A673 (cell line): ENCODE measurements at regions not wholly inside any gene's neighbourhood (a gene's known extent, or its start where the extent isn't known, plus 50 kb on each side); places are given as distances from the start of the nearest gene placed in this dataset.

Experiments
- BruUV-seq: library from RNA; stranded (reverse); fragments of 400-500 nt; replicated peaks from 2 replicates; lab custom pipeline; 2021; lab: Mats Ljungman, UMichigan
- CTCF ChIA-PET: fragments of 300-600 bp; sonication (Branson Sonifier 250); formaldehyde crosslinking; loops from one replicate; lab custom pipeline; 2022; ENCODE audit warnings: antibody characterized with exemption; lab: Charles Lee
- POLR2A ChIA-PET: fragments of 300-600 bp; sonication (Branson Sonifier 250); formaldehyde crosslinking; loops from one replicate; lab custom pipeline; 2022; ENCODE audit warnings: antibody characterized with exemption; ENCODE audit not compliant: low non-redundant PET; lab: Charles Lee
- DNase-seq: peaks from one replicate; pipeline ENCODE4 v3.0.0-alpha.2; 2015; ENCODE audit warnings: low spot score
- H3K27ac ChIP-seq: fragments of 200-600 bp; sonication (generic); 2 replicates; pipeline ENCODE4 v1.5.1; 2016; ENCODE audit warnings: mixed run types, low read depth, mild to moderate bottlenecking, mixed read lengths, antibody characterized with exemption, low read length; ENCODE audit not compliant: poor library complexity, severe bottlenecking
- H3K27me3 ChIP-seq: fragments of 200-600 bp; sonication (generic); replicated peaks from 2 replicates; pipeline ENCODE4 v1.6.1; 2017; ENCODE audit warnings: mixed run types, low read depth, mild to moderate bottlenecking, mixed read lengths, antibody characterized with exemption, low read length; ENCODE audit not compliant: insufficient read depth, poor library complexity
- H3K36me3 ChIP-seq: fragments of 200-600 bp; sonication (generic); 2 replicates; pipeline ENCODE4 v1.6.1; 2016; ENCODE audit warnings: mixed run types, mild to moderate bottlenecking, mixed read lengths, antibody characterized with exemption, low read length; ENCODE audit not compliant: insufficient read depth, poor library complexity, severe bottlenecking
- H3K4me1 ChIP-seq: fragments of 200-600 bp; sonication (generic); 2 replicates; pipeline ENCODE4 v1.6.1; 2017; ENCODE audit warnings: mixed run types, mild to moderate bottlenecking, mixed read lengths, antibody characterized with exemption, low read length; ENCODE audit not compliant: insufficient read depth, poor library complexity, severe bottlenecking
- H3K4me3 ChIP-seq: fragments of 200-600 bp; sonication (generic); 2 replicates; pipeline ENCODE4 v1.5.1; 2016; ENCODE audit warnings: low read depth, mixed run types, mild to moderate bottlenecking, mixed read lengths, low read length; ENCODE audit not compliant: poor library complexity, severe bottlenecking
- H3K9me3 ChIP-seq: fragments of 200-600 bp; sonication (generic); 2 replicates; pipeline ENCODE4 v1.6.1; 2016; ENCODE audit warnings: mixed run types, low read depth, mild to moderate bottlenecking, mixed read lengths, antibody characterized with exemption, low read length; ENCODE audit not compliant: poor library complexity, severe bottlenecking
- EZH2 ChIP-seq: fragments of 200-600 bp; sonication (generic); IDR thresholded peaks from 2 replicates; pipeline ENCODE4 v1.6.1; 2017; ENCODE audit warnings: borderline replicate concordance, low read depth, mild to moderate bottlenecking, mixed read lengths, antibody characterized with exemption, low read length; ENCODE audit not compliant: poor library complexity, severe bottlenecking
- intact Hi-C: fragments of 100-400 bp; cut with micrococcal nuclease; formaldehyde crosslinking; loops from one replicate; pipeline ENCODE4 v1.10.0; 2022; ENCODE audit not compliant: unreplicated experiment
- TF ChIP-seq, protein P1 (sequence below): fragments of 300-800, 200-600 bp; sonication (generic); conservative IDR thresholded peaks from 2 replicates; pipeline ENCODE4 v1.5.1; 2017; ENCODE audit warnings: low read depth, mild to moderate bottlenecking, antibody characterized with exemption, low read length, moderate library complexity, mixed read lengths

- Histone ChIP-seq H3K4me1 (no peaks in the 10 kb centered on the region), H3K27me3 (no peaks in the 10 kb centered on the region), H3K9me3 (peaks cover 30% of the 10 kb centered on the region), H3K36me3 (no peaks in the 10 kb centered on the region), H3K27ac (no peak overlapping the region), H3K4me3 (no peak overlapping the region)
- ChIA-PET CTCF (no interaction called here), POLR2A (no interaction called here)
- no TSS peak for BruUV-seq
- TF ChIP-seq EZH2 = no peak
- TF ChIP-seq, protein P1, sequence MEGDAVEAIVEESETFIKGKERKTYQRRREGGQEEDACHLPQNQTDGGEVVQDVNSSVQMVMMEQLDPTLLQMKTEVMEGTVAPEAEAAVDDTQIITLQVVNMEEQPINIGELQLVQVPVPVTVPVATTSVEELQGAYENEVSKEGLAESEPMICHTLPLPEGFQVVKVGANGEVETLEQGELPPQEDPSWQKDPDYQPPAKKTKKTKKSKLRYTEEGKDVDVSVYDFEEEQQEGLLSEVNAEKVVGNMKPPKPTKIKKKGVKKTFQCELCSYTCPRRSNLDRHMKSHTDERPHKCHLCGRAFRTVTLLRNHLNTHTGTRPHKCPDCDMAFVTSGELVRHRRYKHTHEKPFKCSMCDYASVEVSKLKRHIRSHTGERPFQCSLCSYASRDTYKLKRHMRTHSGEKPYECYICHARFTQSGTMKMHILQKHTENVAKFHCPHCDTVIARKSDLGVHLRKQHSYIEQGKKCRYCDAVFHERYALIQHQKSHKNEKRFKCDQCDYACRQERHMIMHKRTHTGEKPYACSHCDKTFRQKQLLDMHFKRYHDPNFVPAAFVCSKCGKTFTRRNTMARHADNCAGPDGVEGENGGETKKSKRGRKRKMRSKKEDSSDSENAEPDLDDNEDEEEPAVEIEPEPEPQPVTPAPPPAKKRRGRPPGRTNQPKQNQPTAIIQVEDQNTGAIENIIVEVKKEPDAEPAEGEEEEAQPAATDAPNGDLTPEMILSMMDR = no peak
- intact Hi-C loops = no loop called here
- DNase-seq = no peak
Observed at GRCh38 chr7:52537051-52537450, 498.4 kb upstream of the POM121L12 start.

- CTCF ChIA-PET = no interaction called here
- intact Hi-C loops = no loop called here
- peaks cover 41% of the 10 kb centered on the region for H3K9me3 ChIP-seq
- no peak for DNase-seq
- no peak overlapping the region for H3K27ac ChIP-seq
- H3K36me3 ChIP-seq = no peaks in the 10 kb centered on the region
- H3K4me3 ChIP-seq = no peak overlapping the region
- no peaks in the 10 kb centered on the region for H3K27me3 ChIP-seq
- no peak for TF ChIP-seq EZH2
- TF ChIP-seq, protein P1 = no peak
- BruUV-seq = no TSS peak
- POLR2A ChIA-PET = no interaction called here
- H3K4me1 ChIP-seq = no peaks in the 10 kb centered on the region
Observed at GRCh38 chr7:52525772-52526341, 509.6 kb upstream of the POM121L12 start.

DNA sequence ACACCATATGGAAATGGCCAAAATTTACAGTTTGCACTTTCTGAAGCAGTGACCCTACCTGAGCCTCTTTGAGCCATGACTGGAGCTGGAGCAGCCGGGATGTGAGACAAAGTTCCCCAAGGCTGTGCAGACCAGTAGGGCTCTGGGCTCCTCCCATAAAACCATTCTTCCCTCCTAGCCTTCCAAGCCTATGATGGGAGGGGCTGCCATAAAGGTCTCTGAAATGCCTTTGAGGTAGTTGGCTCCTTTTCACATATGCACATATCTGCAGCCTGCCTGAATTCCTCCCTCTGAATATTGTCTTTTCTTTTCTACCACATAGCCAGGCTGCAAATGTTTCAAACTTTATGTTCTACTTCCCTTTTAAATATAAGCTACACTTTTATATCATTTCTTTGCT is 516.6 kb upstream of the POM121L12 start:
- CTCF ChIA-PET = no interaction called here
- Histone ChIP-seq H3K4me1 (no peaks in the 10 kb centered on the region), H3K36me3 (no peaks in the 10 kb centered on the region), H3K4me3 (no peak overlapping the region), H3K9me3 (peaks cover 43% of the 10 kb centered on the region), H3K27ac (no peak overlapping the region), H3K27me3 (no peaks in the 10 kb centered on the region)
- BruUV-seq = no TSS peak
- POLR2A ChIA-PET = no interaction called here
- DNase-seq = no peak
- TF ChIP-seq, protein P1 = no peak
- TF ChIP-seq EZH2 = no peak
- intact Hi-C loops = no loop called here
